ENCODE measurements at regions not wholly inside any gene's neighbourhood (a gene's known extent, or its start where the extent isn't known, plus 50 kb on each side); places are given as distances from the start of the nearest gene placed in this dataset.

DNA sequence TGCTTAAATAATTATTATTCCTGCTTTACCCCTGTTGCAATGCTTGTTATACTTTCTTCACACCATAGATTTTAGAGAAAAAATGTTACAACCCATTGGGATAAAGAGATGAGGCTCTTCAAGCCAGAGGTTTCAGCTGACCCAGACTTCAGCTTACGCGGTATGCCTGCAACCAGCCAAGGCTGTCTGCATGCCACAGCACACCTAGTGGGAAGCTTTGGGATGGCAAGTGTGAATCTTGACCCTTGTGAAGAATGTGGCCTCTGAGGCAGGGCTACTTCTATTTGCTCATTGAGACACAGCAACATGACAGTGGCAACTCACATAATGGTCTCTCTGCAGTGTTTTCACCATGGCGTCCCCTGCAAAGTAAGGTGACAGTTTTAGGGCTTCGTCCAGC lies 193.9 kb upstream of the PIRT start:
- Histone ChIP-seq H3K27me3 (ENCODE audit: control insufficient read depth, insufficient read depth, low read length) (no peaks in the 10 kb centered on the region), H3K4me3 (ENCODE audit: low read depth, low read length) (no peak overlapping the region), H3K36me3 (ENCODE audit: control insufficient read depth, insufficient read depth, low read length) (no peaks in the 10 kb centered on the region)
- no peak for DNase-seq (ENCODE audit: low read depth)
- TF ChIP-seq, protein P1, sequence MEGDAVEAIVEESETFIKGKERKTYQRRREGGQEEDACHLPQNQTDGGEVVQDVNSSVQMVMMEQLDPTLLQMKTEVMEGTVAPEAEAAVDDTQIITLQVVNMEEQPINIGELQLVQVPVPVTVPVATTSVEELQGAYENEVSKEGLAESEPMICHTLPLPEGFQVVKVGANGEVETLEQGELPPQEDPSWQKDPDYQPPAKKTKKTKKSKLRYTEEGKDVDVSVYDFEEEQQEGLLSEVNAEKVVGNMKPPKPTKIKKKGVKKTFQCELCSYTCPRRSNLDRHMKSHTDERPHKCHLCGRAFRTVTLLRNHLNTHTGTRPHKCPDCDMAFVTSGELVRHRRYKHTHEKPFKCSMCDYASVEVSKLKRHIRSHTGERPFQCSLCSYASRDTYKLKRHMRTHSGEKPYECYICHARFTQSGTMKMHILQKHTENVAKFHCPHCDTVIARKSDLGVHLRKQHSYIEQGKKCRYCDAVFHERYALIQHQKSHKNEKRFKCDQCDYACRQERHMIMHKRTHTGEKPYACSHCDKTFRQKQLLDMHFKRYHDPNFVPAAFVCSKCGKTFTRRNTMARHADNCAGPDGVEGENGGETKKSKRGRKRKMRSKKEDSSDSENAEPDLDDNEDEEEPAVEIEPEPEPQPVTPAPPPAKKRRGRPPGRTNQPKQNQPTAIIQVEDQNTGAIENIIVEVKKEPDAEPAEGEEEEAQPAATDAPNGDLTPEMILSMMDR (IDR thresholded peaks at IDR 0.05; ENCODE audit: insufficient read depth, low read length, poor library complexity, severe bottlenecking), result no peak

DNA sequence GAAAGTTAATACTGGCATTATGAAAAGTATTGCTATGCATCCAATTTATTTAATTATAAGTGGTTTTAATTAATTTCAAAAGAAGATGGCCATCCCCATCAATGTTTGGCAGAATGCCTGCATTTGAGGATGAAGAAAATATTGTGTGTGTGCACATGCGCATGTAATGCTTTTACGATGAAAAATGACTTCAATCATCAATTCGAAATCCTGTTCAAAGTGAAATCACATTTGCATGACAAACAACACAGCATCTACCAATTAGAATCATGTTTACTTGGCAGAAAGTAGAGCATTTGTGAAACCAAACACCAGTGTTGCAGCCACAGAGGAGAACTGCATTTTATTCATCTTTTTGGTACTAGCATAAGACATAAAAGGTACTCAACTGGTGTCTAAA lies 191.9 kb upstream of the PIRT start:
- no peak for DNase-seq (ENCODE audit: low read depth)
- TF ChIP-seq, protein P1 (IDR thresholded peaks at IDR 0.05; ENCODE audit: insufficient read depth, low read length, poor library complexity, severe bottlenecking), result no peak
- no peaks in the 10 kb centered on the region for H3K27me3 ChIP-seq (ENCODE audit: control insufficient read depth, insufficient read depth, low read length)
- H3K36me3 ChIP-seq (ENCODE audit: control insufficient read depth, insufficient read depth, low read length), result no peaks in the 10 kb centered on the region
- H3K4me3 ChIP-seq (ENCODE audit: low read depth, low read length), result no peak overlapping the region

DNA sequence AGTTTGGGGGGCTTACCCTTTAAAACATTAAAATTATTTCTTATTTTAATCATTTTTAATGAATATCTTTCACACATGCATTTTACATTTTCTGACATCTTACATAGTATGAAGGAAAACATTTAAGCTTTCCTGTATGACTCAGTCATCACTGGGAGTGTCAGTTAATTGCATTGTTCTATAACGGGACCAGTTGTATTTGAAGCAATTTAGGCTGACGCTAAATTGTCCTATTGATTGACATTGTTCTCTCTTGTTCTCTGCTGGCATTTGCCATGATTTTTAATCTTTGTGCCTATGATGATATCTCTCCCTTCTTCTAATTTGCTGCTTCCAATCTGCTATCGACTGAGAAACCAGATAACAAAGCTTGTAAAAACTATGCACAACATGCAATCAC lies 190.5 kb upstream of the PIRT start:
- TF ChIP-seq, protein P1 (IDR thresholded peaks at IDR 0.05; ENCODE audit: insufficient read depth, low read length, poor library complexity, severe bottlenecking), result no peak
- Histone ChIP-seq H3K27me3 (ENCODE audit: control insufficient read depth, insufficient read depth, low read length) (no peaks in the 10 kb centered on the region), H3K36me3 (ENCODE audit: control insufficient read depth, insufficient read depth, low read length) (no peaks in the 10 kb centered on the region), H3K4me3 (ENCODE audit: low read depth, low read length) (no peak overlapping the region)
- DNase-seq (ENCODE audit: low read depth), result no peak

DNA sequence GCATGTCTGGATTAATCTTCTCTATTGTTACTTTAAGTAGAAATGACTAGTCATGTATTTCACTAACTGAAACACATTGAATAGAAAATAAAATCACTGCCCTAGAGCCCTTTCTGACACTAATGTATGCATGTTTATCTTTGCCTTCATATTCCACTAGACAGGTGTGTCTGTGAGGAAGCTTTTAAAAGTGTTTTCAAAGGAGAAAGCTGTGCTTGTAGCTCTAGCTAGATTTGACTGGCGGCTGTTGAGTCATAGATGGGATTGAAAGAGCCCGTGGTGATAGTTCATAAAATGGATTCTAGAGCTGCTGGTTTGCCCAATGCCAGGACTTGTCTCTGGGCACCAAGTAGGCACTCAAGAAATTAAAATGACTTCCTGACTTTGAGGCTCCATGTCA lies 189.0 kb upstream of the PIRT start:
- TF ChIP-seq, protein P1 (IDR thresholded peaks at IDR 0.05; ENCODE audit: insufficient read depth, low read length, poor library complexity, severe bottlenecking), result no peak
- H3K27me3 ChIP-seq (ENCODE audit: control insufficient read depth, insufficient read depth, low read length), result no peaks in the 10 kb centered on the region
- H3K4me3 ChIP-seq (ENCODE audit: low read depth, low read length), result no peak overlapping the region
- no peaks in the 10 kb centered on the region for H3K36me3 ChIP-seq (ENCODE audit: control insufficient read depth, insufficient read depth, low read length)
- no peak for DNase-seq (ENCODE audit: low read depth)

DNA sequence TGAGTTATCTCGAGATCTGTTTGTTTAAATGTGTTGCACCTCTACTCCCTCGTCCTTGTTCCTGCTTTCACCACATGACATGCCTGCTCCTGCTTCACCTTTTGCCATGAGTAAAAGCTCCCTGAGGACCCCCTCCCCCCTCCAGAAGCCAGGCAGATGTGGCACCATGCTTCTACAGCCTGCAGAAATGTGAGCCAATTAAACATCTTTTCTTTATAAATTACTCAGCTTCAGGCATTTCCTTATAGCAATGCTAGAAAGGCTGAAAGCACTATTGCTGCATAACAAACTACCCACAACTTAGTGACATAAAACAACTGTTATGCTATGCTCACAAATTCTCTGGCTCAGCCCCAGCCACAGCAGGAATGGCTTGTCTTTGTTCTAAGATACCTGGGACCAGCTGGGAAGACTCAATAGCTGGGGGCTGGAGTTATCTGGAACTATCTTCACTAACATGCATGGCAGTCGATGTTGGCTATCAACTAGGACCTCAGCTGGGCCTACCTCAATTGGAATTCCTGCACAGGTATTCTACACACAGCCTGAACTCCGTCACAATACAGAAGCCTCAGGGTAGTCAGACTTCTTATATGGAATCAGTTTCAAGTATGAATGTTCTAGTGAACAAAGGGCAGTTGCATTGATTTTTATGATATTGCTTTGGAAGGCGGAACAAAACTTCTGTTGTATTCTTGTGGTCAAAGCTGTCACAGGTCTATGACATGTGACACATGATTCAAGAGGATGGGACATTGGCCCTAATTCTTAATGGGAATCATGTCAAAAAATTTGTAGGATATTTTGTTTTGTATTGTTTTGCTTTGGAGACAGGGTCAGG lies 186.0 kb upstream of the PIRT start:
- TF ChIP-seq, protein P1 (IDR thresholded peaks at IDR 0.05; ENCODE audit: insufficient read depth, low read length, poor library complexity, severe bottlenecking), result no peak
- Histone ChIP-seq H3K4me3 (ENCODE audit: low read depth, low read length) (no peak overlapping the region), H3K27me3 (ENCODE audit: control insufficient read depth, insufficient read depth, low read length) (no peaks in the 10 kb centered on the region), H3K36me3 (ENCODE audit: control insufficient read depth, insufficient read depth, low read length) (no peaks in the 10 kb centered on the region)
- no peak for DNase-seq (ENCODE audit: low read depth)

DNA sequence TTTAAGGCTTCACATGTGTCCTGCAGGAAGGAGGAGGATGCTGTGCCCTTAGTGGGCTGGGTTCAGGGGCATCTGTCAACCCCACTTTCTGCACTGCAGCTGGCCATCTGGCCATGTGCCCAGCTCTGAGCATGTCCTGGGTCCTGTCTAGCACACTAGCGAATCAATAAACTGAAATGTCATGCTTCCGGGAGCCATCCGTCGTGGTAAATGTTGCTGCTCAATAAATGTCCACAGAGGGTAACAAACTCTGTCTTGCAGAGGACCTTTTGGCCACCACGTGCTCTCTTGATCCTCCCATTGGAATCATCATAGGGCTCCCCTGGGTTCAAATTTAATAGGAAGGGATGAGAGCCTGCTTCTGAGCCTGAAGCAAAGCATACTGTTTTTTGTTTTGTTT lies 168.6 kb upstream of the PIRT start:
- no peaks in the 10 kb centered on the region for H3K36me3 ChIP-seq (ENCODE audit: control insufficient read depth, insufficient read depth, low read length)
- DNase-seq (ENCODE audit: low read depth), result no peak
- H3K4me3 ChIP-seq (ENCODE audit: low read depth, low read length), result no peak overlapping the region
- no peaks in the 10 kb centered on the region for H3K27me3 ChIP-seq (ENCODE audit: control insufficient read depth, insufficient read depth, low read length)
- TF ChIP-seq, protein P1 (IDR thresholded peaks at IDR 0.05; ENCODE audit: insufficient read depth, low read length, poor library complexity, severe bottlenecking), result no peak

Data from kidney epithelial cell (primary cell).